GM20000 (cell line): ENCODE measurements at regions not wholly inside any gene's neighbourhood (a gene's known extent, or its start where the extent isn't known, plus 50 kb on each side); places are given as distances from the start of the nearest gene placed in this dataset.

Experiments used
- DNase-seq: peaks from one replicate; pipeline ENCODE4 v3.0.0; 2012; ENCODE audit warnings: low spot score
- TF ChIP-seq, protein P1 (sequence below): IDR thresholded peaks from 2 replicates; pipeline ENCODE4 v1.5.1; 2012; ENCODE audit warnings: mild to moderate bottlenecking, control low read depth; ENCODE audit errors: extremely low read depth, missing control alignments

DNA sequence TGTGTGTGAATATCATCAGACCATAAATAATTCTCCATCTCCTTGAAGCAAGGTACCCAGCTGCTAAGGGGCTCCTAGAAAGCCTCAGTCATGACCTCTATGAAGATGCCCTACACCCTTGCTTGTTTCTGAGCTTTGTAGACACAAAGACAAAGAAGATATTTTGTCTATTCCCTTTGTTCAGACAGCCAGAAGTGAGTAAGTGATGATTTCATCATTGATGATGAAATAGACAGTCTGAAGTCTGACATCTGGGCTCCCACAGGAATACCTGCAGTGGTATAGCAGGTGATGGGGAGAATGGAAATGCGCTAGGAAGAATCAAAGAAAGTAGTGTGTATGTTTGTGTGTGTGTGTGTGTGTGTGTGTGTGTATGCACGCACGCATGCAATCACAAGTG lies 82.2 kb upstream of the DPT start:
- no peak for DNase-seq
- TF ChIP-seq, protein P1, sequence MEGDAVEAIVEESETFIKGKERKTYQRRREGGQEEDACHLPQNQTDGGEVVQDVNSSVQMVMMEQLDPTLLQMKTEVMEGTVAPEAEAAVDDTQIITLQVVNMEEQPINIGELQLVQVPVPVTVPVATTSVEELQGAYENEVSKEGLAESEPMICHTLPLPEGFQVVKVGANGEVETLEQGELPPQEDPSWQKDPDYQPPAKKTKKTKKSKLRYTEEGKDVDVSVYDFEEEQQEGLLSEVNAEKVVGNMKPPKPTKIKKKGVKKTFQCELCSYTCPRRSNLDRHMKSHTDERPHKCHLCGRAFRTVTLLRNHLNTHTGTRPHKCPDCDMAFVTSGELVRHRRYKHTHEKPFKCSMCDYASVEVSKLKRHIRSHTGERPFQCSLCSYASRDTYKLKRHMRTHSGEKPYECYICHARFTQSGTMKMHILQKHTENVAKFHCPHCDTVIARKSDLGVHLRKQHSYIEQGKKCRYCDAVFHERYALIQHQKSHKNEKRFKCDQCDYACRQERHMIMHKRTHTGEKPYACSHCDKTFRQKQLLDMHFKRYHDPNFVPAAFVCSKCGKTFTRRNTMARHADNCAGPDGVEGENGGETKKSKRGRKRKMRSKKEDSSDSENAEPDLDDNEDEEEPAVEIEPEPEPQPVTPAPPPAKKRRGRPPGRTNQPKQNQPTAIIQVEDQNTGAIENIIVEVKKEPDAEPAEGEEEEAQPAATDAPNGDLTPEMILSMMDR = no peak

DNA sequence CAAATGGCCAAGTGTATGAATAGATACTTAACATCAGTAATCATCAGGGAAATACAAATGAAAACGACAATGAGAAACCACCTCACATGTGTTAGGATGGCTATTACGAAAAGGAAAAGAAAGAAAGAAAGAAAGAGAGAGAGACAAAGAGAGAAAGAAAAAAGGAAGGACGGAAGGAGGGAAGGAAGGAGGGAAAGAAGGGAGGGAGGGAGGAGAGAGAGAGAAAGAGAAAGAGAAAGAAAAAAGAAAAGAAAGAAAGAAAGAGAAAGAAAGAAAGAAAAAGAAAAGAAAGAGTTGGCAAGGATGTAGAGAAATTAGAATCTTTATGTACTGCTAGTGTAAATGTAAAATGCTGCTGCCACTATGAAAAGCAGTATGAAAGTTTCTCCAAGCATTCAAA lies 90.7 kb upstream of the DPT start:
- TF ChIP-seq, protein P1 = no peak
- no peak for DNase-seq

DNA sequence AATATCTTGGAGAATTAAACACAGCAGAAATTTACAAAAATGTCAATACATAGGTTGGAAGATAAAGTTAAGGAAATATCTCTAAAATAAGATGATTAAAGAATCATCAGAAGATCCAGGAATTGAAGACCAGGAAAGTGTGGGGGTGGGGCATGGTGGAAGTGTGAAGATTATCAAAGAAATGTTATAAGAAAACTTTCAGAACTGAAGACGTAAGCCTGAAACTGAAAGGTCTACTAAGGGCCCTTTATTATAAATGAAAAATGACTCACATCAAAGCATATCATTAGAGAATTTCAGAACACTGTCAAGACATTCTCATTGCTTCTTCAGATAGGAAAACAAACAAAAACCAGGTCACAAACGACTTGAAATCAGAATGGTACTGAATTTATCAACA lies 92.4 kb upstream of the DPT start:
- TF ChIP-seq, protein P1 = no peak
- DNase-seq = no peak

DNA sequence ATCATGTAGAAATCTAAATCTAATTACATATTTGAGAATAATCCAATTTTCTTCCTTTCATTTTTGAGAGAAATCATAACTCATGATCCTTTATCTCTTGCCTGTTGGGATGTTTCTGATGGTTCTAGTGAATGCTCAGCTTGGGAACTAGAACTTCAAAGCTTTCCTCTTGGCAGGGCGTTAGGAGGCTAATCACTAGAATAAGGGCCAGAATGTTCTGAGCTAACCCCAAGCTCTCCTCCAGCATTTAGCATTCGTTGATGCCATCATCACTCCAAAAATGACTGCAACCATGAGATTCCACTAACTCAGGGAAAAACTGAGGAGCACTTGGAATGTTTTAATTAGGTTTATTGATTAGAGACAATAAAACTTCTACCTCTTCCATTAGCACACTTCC lies 93.9 kb upstream of the DPT start:
- TF ChIP-seq, protein P1 = no peak
- DNase-seq = no peak

DNA sequence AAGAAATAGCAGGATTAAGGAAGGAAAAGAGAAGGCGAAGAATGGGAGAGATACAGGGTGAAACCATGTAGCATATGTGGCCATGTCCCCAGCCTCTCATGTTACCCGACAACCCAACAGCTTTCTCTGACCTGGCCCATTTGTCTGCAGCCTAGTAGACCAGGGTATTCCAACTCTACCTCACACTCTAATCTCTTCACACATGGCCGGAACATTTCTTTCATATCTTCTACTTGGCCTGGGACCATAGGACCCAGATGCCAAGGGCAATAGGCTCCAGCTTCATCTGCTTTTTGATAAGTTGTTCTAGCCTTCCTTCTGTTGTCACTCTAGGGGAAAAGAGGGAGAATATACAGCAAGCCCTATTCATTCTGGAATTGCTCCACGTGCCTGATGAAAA lies 95.0 kb upstream of the DPT start:
- no peak for DNase-seq
- TF ChIP-seq, protein P1 = no peak

DNA sequence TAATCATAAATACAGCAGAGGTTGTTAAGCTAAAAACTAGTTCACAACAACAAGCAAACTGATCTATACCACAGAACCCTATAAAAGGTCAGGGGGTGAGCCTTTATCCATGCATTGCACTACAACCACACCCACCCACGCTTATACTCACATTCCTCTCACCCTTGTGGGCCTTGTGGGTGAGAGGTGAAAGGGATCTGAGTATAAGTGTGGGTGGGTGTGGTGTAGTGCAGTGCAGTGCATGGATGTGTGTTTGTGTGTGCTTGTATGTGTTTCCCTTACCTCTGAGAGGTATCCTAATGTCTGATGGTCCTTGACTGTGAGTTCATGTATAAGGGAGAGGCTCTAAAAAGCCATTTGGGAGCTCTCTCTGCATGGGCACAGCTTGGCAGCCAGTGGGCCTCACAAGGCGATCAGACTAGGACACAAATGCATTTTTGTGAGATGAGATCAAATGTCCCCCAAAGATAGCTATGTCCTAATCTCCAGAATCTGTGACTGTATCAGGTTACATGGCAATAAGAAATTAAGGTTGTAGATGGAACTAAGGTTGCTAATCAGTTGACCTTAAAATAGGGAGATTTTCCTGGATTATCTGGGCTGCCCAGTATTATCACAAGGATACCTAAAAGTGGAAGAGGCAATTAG lies 95.5 kb upstream of the DPT start:
- no peak for DNase-seq
- TF ChIP-seq, protein P1 = no peak

DNA sequence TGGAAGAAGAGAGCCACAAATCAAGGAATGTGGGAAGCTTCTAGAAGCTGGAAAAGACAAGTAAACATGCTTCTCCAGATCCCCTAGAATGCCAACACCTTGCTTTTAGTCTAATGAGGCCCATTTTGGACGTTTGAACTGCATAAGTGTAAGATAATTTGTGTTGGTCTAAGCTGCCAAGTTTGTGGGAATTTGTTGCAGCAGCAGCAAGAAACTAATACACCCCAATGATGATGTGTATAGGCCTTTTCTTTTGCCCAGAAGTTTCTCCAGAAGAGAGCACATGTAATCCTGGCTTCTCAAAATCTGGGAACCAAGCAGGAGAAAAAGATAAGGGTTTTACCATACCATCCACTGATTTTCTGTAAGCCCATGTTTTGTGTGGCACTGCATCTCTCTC lies 96.1 kb upstream of the DPT start:
- TF ChIP-seq, protein P1 = no peak
- DNase-seq = no peak
